HEK293 (cell line): ENCODE measurements at regions not wholly inside any gene's neighbourhood (a gene's known extent, or its start where the extent isn't known, plus 50 kb on each side); places are given as distances from the start of the nearest gene placed in this dataset.

Experiments used
- EGR2 ChIP-seq: fragments of 450-650 bp; formaldehyde crosslinking; IDR thresholded peaks from 2 replicates; pipeline ENCODE4 v1.5.1; 2016; ENCODE audit warnings: low read depth, missing biosample characterization, missing genetic modification characterization
- KLF16 ChIP-seq: fragments of 450-650 bp; formaldehyde crosslinking; IDR thresholded peaks from 2 replicates; pipeline ENCODE4 v1.5.1; 2017; ENCODE audit warnings: missing biosample characterization, missing genetic modification characterization
- ZBTB20 ChIP-seq: fragments of 450-650 bp; formaldehyde crosslinking; IDR thresholded peaks from 2 replicates; pipeline ENCODE4 v1.5.1; 2016; ENCODE audit warnings: missing biosample characterization, missing genetic modification characterization
- ZEB2 ChIP-seq: fragments of 450-650 bp; formaldehyde crosslinking; IDR thresholded peaks from 2 replicates; pipeline ENCODE4 v1.5.1; 2016; ENCODE audit warnings: missing biosample characterization, missing genetic modification characterization
- ZNF202 ChIP-seq: fragments of 450-650 bp; formaldehyde crosslinking; IDR thresholded peaks from 2 replicates; pipeline ENCODE4 v1.5.1; 2016; ENCODE audit warnings: missing biosample characterization, missing genetic modification characterization, borderline replicate concordance
- ZNF292 ChIP-seq: fragments of 450-650 bp; formaldehyde crosslinking; IDR thresholded peaks from 2 replicates; pipeline ENCODE4 v1.5.1; 2016; ENCODE audit warnings: low read depth, missing biosample characterization, missing genetic modification characterization, borderline replicate concordance
- ZNF311 ChIP-seq: fragments of 450-650 bp; formaldehyde crosslinking; IDR thresholded peaks from 2 replicates; pipeline ENCODE4 v1.5.1; 2017; ENCODE audit warnings: missing biosample characterization, missing genetic modification characterization, borderline replicate concordance
- ZNF48 ChIP-seq: fragments of 450-650 bp; formaldehyde crosslinking; IDR thresholded peaks from 2 replicates; pipeline ENCODE4 v1.5.1; 2016; ENCODE audit warnings: missing biosample characterization, missing genetic modification characterization
- ZNF544 ChIP-seq: fragments of 450-650 bp; formaldehyde crosslinking; IDR thresholded peaks from 2 replicates; pipeline ENCODE4 v1.5.0; 2017; ENCODE audit warnings: missing biosample characterization, missing genetic modification characterization
- TF ChIP-seq, protein P1 (sequence below): fragments of 450-650 bp; formaldehyde crosslinking; IDR thresholded peaks from 2 replicates; pipeline ENCODE4 v1.5.1; 2016; ENCODE audit warnings: missing biosample characterization, missing genetic modification characterization
- TF ChIP-seq, protein P2 (sequence below): fragments of 450-650 bp; formaldehyde crosslinking; IDR thresholded peaks from 2 replicates; pipeline ENCODE4 v1.5.1; 2016; ENCODE audit warnings: missing biosample characterization, missing genetic modification characterization
- TF ChIP-seq, protein P3 (sequence below): fragments of 450-650 bp; formaldehyde crosslinking; IDR thresholded peaks from 2 replicates; pipeline ENCODE4 v1.5.1; 2016; ENCODE audit warnings: missing biosample characterization, missing genetic modification characterization
- TF ChIP-seq, protein P4 (sequence below): sonication (generic); formaldehyde crosslinking; IDR thresholded peaks from 2 replicates; pipeline ENCODE4 v1.8.1; 2022; ENCODE audit warnings: mild to moderate bottlenecking, moderate library complexity, missing genetic modification reagents

DNA sequence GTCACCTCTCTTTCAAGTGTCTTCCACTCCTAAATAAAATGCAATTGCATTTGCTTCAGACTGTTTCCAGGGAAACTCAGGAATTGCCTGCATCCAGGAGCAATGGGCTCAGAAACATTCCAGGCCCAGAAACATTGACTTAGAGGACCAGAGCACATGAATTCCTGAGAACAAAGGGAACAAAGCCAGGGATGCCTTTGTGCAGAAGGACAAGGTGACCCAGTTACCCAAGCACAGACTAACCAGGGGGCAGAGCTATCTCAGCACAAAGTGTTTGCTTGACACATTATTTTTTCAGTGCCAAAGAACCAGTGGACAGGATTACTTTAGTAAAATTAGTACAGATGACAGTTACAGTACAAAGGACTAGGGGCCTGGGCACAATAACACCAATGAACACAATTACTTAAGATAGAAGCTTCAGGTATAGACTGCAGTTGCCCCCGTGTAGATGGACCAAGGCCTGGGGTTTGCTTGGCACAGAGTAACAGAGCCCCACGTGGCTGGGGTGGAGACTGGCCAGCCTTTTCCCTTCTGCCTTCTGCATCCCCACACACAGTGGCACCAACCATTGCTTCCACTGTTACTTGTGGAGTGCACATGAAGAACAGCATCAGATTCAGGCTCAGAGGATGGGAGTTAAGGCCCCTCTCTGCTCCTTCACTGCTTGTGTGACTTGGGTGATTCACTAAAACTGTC, 500.8 kb downstream of the INSC start:
- TF ChIP-seq KLF16 (no peak), ZBTB20 (tag by site-specific recombination) (no peak), EGR2 (tag by site-specific recombination) (no peak), ZNF311 (tag by site-specific recombination) (no peak), ZNF202 (no peak), ZNF48 (no peak), ZNF292 (tag by site-specific recombination) (no peak), ZNF544 (tag by site-specific recombination) (no peak), ZEB2 (tag by site-specific recombination) (no peak)
- TF ChIP-seq, protein P1, sequence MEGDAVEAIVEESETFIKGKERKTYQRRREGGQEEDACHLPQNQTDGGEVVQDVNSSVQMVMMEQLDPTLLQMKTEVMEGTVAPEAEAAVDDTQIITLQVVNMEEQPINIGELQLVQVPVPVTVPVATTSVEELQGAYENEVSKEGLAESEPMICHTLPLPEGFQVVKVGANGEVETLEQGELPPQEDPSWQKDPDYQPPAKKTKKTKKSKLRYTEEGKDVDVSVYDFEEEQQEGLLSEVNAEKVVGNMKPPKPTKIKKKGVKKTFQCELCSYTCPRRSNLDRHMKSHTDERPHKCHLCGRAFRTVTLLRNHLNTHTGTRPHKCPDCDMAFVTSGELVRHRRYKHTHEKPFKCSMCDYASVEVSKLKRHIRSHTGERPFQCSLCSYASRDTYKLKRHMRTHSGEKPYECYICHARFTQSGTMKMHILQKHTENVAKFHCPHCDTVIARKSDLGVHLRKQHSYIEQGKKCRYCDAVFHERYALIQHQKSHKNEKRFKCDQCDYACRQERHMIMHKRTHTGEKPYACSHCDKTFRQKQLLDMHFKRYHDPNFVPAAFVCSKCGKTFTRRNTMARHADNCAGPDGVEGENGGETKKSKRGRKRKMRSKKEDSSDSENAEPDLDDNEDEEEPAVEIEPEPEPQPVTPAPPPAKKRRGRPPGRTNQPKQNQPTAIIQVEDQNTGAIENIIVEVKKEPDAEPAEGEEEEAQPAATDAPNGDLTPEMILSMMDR (tag by site-specific recombination): no peak
- TF ChIP-seq, protein P2, sequence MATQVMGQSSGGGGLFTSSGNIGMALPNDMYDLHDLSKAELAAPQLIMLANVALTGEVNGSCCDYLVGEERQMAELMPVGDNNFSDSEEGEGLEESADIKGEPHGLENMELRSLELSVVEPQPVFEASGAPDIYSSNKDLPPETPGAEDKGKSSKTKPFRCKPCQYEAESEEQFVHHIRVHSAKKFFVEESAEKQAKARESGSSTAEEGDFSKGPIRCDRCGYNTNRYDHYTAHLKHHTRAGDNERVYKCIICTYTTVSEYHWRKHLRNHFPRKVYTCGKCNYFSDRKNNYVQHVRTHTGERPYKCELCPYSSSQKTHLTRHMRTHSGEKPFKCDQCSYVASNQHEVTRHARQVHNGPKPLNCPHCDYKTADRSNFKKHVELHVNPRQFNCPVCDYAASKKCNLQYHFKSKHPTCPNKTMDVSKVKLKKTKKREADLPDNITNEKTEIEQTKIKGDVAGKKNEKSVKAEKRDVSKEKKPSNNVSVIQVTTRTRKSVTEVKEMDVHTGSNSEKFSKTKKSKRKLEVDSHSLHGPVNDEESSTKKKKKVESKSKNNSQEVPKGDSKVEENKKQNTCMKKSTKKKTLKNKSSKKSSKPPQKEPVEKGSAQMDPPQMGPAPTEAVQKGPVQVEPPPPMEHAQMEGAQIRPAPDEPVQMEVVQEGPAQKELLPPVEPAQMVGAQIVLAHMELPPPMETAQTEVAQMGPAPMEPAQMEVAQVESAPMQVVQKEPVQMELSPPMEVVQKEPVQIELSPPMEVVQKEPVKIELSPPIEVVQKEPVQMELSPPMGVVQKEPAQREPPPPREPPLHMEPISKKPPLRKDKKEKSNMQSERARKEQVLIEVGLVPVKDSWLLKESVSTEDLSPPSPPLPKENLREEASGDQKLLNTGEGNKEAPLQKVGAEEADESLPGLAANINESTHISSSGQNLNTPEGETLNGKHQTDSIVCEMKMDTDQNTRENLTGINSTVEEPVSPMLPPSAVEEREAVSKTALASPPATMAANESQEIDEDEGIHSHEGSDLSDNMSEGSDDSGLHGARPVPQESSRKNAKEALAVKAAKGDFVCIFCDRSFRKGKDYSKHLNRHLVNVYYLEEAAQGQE (tag by site-specific recombination): no peak
- TF ChIP-seq, protein P3, sequence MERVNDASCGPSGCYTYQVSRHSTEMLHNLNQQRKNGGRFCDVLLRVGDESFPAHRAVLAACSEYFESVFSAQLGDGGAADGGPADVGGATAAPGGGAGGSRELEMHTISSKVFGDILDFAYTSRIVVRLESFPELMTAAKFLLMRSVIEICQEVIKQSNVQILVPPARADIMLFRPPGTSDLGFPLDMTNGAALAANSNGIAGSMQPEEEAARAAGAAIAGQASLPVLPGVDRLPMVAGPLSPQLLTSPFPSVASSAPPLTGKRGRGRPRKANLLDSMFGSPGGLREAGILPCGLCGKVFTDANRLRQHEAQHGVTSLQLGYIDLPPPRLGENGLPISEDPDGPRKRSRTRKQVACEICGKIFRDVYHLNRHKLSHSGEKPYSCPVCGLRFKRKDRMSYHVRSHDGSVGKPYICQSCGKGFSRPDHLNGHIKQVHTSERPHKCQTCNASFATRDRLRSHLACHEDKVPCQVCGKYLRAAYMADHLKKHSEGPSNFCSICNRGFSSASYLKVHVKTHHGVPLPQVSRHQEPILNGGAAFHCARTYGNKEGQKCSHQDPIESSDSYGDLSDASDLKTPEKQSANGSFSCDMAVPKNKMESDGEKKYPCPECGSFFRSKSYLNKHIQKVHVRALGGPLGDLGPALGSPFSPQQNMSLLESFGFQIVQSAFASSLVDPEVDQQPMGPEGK (tag by site-specific recombination): no peak
- TF ChIP-seq, protein P4, sequence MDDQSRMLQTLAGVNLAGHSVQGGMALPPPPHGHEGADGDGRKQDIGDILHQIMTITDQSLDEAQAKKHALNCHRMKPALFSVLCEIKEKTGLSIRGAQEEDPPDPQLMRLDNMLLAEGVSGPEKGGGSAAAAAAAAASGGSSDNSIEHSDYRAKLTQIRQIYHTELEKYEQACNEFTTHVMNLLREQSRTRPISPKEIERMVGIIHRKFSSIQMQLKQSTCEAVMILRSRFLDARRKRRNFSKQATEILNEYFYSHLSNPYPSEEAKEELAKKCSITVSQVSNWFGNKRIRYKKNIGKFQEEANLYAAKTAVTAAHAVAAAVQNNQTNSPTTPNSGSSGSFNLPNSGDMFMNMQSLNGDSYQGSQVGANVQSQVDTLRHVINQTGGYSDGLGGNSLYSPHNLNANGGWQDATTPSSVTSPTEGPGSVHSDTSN: no peak
